Stromal cell of bone marrow (primary cell): ENCODE measurements at regions not wholly inside any gene's neighbourhood (a gene's known extent, or its start where the extent isn't known, plus 50 kb on each side); places are given as distances from the start of the nearest gene placed in this dataset.
"Not testable (repeated sequence)": the region's sequence is repeated elsewhere in the genome, so short reads cannot be mapped to it uniquely, and the experiment has no call there.

Source experiments
- DNase-seq: peaks from one replicate; pipeline ENCODE4 v3.0.0-alpha.2; 2012; ENCODE audit warnings: low read depth

DNA sequence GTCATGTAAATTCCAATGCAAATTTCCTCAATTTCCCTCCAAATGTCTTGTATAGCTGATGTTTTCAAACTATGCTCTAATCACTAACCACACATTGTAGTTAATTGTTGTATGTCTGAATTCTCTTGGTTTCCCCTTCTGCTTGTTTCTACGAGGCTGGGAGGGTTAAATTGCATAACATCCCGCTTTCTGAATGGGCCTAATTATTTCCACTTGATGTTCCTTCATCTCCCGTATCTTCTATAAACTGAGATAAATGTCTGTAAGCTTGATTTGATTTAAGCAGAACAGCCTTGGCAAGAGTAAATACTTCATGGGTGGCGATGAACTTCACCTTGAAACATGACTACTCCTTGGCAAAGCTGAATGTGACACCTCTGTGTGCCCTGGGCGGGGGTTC lies 72.2 kb downstream of the SERINC2 start:
- no peak for DNase-seq

DNA sequence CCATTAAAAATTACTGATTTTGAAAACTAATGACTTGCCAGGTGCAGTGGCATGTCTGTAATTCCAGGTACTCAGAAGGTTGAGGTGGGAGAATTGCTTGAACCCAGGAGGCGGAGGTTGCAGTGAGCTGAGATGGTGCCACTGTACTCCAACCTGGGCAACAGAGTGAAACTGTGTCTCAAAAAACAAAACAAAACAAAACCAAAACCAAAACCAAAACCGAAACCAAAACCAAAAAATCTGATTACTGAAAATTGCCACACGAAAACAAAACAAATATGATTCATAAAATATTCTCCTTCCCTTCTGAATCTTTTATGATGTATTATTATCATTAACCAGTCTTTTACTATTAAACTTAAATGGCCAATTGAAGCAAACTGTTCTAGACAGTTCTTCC lies 74.1 kb downstream of the SERINC2 start:
- no peak for DNase-seq

DNA sequence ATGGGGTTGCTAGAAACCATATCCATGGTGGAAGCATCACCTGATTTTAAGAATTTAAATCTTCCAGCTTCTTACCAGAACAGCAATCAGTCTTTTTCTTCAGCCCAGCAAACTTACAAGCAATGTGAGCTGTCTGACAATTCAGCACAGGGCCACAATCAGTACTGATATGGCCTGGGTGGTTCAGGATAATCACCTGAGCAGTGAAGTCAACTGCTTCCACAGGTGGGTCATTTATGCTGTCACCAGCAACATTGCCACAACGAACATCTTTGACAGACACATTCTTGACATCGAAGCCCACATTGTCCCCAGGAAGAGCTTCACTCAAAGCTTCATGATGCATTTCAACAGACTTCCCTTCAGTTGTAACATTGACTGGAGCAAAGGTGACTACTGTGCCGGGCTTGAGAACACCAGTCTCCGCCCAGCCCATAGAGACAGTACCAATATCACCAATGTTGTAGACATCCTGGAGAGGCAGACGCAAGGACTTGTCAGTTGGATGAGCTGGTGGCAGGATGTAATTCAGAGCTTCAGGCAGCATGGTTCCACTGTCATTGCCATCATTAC lies 74.8 kb downstream of the SERINC2 start:
- DNase-seq = no peak

DNA sequence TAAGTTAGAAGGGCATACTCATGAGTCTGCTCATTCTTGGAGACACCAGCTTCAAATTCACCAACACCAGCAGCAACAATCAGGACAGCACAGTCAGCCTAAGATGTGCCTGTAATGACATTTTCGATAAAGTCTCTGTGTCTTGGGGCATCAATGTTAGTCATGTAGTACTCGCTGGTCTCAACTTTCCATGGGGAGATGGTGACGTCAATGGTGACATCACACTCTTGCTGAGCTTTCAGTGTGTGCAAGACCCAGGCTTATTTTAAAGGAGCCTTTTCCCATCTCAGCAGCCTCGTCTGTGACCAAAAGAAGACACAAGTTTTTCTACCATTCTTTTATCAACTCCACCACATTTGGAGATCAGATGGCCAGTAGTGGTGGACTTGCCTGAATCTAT lies 75.5 kb downstream of the SERINC2 start:
- no peak for DNase-seq

DNA sequence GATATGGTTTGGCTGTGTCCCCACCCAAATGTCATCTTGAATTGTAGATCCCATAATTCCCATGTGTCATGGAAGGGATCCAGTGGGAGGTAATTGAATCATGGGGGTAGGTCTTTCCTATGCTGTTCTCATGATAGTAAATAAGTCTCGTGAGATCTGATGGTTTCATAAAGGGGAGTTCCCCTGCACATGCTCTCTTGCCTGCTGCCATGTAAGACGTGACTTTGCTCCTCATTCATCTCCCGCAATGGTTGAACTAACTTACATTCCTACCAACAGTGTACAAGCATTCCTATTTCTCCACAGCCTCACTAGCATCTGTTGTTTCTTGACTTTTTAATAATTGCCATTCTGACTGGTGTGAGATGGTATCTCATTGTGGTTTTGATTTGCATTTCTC lies 76.6 kb downstream of the SERINC2 start:
- not testable (repeated sequence) for DNase-seq

DNA sequence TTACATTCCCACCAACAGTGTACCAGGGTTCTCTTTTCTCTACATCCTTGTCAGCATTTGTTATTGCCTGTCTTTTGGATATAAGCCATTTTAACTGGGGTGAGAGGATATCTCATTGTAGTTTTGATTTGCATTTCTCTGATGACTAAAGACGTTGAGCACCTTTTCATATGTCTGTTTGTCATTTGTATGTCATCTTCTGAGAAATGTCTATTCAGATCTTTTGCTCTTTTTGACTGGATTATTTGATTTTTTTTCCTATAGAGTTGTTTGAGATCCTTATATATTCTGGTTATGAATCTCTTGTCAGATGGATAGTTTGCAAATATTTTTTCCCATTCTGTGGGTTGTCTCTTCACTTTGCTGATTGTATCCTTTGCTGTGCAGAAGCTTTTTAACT lies 77.6 kb downstream of the SERINC2 start:
- not testable (repeated sequence) for DNase-seq

DNA sequence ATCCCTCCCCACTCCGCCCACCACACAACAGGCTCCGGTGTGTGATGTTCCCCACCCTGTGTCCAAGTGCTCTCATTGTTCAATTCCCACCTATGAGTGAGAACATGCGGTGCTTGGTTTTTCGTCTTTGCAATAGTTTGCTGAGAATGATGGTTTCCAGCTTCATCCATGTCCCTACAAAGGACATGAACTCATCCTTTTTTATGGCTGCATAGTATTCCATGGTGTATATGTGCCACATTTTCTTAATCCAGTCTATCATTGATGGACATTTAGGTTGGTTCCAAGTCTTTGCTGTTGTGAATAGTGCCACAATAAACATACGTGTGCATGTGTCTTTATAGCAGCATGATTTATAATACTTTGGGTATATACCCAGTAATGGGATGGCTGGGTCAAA lies 81.0 kb upstream of the TINAGL1 start:
- not testable (repeated sequence) for DNase-seq

DNA sequence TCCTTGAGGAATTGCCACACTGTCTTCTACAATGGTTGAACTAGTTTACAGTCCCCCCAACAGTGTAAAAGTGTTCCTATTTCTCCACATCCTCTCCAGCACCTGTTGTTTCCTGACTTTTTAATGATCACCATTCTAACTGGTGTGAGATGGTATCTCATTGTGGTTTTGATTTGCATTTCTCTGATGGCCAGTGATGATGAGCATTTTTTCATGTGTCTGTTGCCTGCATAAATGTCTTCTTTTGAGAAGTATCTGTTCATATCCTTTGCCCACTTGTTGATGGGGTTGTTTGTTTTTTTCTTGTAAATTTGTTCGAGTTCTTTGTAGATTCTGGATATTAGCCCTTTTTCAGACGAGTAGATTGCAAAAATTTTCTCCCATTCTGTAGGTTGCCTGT lies 80.5 kb upstream of the TINAGL1 start:
- not testable (repeated sequence) for DNase-seq

DNA sequence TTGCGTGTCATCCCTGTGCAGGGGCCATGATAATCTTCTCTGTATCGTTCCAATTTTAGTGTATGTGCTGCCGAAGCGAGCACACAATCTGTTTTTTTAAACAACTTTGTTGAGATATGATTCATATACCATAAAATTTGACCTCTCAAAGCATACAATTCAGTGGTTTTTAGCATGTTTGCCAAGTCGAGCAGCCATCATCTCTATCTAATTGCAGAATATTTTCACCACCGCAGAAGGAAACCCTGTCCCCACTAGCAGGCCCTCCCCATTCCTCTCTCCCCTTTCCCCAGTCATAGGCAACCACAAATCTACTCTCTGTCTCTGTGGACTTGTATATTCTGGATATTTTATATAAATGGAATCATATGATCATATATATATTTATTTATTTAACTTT lies 78.7 kb upstream of the TINAGL1 start:
- DNase-seq = peak; percentile 51

DNA sequence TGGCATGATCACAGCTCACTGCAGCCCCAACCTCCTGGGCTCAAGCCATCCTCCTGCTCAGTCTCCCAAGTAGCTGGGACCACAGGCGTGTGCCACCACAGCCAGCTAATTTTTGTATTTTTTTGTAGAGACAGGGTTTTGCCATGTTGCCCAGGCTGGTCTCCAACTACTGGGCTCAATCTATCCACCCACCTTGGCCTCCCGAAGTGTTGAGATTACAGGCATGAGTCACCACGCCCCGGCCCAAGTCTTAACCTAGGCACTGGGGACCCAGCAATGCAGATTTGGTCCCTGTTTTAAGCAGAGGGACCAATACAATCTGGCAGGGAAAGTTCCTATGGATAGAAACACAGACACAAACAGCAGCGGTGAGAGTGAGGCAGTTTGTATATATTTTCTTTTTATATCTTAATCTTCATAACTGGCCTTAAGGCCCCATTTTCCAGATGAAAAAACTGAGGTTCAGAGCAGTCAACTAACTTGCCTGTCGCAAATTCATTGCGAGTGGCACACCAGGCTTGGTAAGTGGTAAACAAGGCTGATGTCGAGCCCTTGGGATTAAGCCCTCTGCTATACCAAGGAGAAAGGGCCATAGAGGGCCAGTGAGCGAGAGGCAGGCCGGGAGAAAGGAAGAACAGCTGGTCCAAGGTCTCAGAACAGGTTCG lies 77.8 kb upstream of the TINAGL1 start:
- no peak for DNase-seq

DNA sequence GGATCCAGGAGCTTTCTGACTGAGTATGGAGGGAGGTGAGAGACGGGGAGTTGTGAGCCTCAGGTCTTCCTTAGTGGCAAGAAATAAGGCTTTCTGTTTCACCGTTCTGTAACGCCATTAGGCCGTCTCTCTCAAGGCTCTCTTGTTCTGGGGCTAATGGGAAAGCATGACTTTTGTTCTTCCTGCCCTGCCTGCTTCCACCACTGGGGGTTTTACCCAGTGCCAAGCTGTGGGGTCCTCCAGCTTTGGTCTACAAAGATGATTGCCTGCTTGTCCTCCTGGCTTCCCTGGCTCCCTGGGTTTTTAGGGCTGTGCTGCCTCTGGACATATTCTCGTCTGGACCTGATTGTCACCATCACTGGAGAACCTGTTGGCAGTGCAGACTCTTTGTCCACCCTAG lies 74.8 kb upstream of the TINAGL1 start:
- DNase-seq = no peak

DNA sequence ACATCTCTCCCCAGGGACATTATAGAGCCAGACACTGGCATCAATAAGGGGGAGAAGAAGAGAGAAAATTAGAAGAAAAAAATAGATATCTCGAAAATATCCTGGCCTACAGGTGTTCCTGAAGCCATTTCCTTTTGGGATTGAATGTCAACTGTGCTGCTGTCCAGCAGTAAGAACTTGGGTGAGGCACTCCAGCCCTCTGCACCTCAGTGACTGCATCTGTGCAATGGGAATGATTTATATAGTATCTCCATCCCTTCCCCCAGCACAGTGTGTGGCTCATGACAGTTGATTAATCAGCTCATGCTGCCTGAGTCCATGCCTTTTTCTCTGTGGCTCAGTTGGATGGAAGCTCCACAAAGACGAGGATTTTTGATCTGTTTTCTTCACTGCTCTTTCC lies 74.1 kb upstream of the TINAGL1 start:
- no peak for DNase-seq

DNA sequence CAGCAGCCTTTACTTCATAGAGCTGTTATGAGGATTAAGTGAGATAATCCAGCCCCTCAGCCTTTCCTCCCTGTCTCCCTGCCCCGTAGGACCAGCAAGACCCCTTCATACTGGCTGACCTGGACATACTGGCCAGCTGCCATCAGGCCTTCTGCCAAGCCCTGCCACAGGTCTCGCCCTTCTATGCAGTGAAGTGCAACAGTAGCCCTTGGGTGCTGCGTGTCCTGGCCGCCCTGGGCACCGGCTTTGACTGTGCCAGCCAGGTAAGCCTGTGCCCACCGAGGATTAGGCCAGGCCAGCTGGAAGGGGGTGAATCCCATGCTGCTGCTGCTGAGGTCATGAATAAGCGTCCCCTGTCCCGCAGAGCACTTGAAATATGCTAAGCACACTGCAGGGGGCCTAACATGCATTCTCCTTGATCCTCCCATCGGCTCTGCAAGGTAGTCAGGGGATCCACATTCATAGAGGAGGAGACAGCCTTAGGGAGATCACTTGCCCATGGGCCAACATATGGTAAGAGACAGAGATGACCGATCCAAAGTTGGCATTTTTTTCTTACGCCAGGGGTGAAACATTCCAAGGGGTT lies 73.3 kb upstream of the TINAGL1 start:
- DNase-seq = no peak

DNA sequence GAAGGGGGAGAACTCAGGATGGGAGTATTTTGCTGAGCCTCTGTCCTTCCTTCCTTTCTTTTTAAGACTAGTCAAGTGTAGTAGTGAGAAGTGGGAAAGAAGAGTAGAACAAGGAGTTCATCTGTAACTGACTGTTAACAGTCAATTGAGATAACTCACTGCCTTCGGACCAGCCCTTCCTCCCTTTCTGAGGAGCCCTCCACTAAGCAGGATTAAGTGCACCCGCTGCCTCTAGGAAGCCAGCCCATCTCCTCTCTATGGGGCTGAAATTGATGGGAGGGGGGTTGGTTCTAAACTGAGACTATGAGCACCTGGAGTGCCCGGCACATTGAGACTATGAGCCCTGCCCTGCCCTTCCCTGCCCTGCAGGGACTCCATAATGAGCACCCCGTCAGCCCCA lies 72.7 kb upstream of the TINAGL1 start:
- DNase-seq = no peak

DNA sequence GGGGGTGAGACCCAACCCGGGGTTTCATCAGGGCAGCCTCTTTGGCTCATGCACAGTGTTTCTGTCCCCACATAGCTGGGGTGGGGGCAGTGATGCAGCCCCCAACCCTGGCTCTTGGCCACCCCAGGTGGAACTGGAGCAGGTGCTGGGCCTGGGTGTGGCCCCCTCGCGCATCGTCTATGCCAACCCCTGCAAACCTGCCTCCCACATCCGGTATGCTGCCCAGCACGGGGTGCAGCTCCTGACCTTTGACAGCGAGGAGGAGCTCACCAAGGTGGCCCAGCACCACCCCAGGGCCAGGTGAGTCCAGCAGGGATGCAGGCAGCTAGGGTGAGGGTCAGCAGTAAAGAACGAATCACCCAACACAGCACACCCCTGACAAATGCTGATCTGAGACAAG lies 72.3 kb upstream of the TINAGL1 start:
- no peak for DNase-seq

DNA sequence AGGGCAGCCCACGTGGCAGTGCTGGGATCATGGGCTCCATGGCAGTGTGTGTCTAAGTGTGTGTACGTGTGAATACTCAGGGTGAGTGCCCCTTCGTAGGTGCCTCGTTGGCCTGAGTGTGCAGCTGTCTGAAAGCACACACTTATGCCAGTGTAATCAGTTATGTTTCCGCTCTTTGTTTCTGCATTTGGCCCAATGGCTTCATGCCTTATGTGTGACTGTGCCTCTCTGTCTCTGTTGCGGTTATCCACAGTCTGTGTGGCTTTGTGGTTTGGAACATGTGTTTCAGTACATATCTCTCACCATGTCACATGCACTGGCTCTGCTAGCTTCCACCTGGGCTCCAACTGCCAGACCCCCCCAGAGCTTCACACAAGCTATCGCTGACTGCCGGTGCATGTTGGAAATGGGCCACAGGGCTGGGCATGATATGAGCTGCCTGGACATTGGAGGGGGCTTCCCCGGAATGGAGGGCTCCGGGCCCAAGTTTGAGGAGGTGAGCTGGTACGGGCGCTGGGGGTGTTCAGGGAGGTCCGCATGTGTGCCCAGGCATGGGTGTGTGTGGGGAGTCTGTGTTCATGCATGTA lies 70.3 kb upstream of the TINAGL1 start:
- peak; percentile 42 for DNase-seq

DNA sequence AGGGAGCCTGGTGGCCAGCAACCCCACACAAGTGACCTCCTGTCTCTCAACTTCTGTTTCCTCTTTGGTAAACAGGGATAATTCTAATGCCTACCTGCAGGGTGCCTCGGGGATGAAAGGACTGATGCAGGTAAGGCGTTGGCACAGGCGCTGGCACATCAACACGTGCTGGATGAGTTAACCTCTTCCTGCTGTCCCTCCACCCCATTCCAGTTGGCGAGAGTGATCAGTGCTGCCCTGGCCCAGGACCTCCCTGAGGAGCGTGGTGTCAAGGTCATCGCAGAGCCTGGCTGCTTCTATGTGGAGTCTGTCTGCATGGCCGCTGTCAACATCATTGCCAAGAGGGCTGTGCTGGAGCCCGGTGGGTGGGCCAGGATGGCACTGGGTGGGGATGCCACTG lies 69.1 kb upstream of the TINAGL1 start:
- no peak for DNase-seq

DNA sequence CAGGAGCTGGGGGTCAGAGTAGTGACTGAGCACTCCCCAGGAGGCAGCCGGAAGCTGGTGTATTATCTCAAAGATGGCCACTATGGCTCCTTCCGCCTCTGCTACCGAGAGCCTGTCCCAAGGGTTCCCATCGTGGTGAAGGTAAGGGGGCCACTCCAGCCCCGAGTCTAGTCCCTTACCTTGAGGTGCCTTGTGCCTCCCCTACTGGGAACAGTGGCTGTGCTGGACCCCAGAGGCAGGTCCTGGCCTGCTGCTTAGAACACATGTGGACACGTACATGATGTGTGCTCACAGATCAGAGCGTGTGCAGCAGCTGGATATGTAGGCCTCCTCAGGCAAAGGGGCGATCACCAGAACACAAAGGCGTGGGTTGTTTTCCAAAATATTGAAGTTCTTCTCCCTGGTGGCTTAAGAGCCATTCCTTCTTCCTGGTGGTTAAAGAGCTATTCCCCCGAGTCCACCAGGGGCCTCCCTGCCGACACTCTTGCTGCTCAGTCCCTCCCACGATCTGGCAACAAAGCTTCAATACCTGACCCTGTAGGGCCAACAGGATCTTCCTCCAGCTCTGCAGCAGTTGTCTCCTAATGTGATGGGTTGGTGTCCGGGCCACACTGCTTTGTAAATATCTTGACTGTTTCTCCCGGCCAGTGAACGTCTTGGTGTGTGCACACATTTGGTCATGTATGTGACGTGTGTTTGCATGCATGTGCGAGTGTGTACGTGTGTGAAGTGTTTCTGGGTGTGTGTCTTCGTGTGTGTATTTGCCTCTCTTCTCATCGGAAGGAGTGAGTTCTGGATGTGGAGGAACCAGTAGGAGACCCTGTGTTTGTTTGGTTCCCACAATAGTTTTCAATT lies 68.4 kb upstream of the TINAGL1 start:
- no peak for DNase-seq

DNA sequence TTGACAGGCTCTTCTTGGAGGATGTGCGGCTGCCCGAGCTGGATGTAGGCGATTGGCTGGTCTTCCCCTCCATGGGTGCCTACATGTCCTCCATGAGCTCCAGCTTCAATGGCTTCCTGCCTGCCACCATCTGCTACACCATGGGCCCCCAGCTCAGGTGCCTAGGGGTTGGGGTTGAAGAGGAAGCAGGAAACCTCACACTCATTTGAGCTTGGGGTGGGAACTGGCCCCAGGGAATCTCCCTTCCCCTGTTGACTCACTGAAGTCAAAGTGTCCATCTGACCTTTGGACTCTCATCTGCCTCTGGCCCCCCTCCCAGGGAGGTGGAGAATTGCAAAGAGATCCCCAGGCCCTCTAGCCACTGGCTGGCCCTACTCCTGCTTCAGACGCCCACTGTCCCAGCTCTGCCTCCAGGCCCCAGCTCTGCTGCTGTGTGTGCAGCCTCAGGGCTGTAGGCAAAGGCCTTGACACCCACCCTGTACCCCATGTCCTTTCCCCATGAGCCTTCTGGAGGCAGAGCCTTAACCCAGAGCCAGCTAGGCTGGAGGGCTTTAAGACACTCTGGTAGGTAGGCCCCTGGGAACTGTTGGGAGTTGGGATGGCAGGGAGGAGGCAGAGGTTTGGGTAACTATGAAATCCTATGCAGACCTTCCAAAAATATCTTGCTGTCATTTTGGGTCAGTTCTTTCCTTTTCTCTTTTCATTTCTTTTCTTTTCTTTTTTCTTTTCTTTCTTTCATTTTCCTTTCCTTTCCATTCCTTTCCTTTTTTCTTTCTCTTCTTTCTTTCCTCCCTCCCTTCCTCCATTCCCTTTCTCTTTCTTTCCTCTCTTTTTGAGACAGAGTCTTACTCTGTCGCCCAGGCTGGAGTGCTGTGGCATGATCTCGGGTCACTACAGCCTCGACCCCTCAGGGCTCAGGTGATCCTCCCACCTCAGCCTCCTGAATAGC lies 66.9 kb upstream of the TINAGL1 start:
- no peak for DNase-seq

DNA sequence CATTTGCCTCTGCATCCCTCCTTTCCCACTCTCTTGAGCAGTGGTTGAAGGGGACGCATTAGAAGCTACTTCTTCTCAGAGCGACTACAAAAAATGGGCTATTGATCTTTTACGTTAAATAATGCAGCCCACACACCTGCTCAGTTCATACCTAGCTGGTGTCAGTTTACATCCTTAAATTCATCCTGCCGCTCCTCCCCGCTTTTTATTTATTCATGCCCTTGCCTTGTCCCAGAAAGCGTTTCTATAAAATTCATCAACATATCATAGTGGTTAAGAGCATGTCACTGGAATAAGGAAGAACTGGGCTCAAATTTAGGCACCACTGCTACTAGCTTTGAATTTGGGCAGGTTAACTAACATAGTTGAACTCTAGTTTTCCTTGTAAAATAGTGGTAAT lies 66.0 kb upstream of the TINAGL1 start:
- DNase-seq = no peak
